Cardiac muscle cell (in vitro differentiated cells and primary cell): ENCODE measurements at regions not wholly inside any gene's neighbourhood (a gene's known extent, or its start where the extent isn't known, plus 50 kb on each side); places are given as distances from the start of the nearest gene placed in this dataset.

Source experiments
- DNase-seq, 2 donors: peaks; one replicate each; pipeline versions ENCODE4 v3.0.0 to v3.0.0-alpha.2; 2010 to 2017; ENCODE audit warnings: low read depth in 1 of 2, low spot score in 1 of 2
- H3K27ac ChIP-seq: fragments of 200-600 bp; sonication (generic); 2 replicates; pipeline ENCODE4 v1.5.1; 2016
- H3K27me3 ChIP-seq: fragments of 200-600 bp; sonication (generic); 2 replicates; pipeline ENCODE4 v1.6.0; 2016; ENCODE audit warnings: control low read depth
- H3K36me3 ChIP-seq: fragments of 200-600 bp; sonication (generic); 2 replicates; pipeline ENCODE4 v1.5.1; 2016; ENCODE audit warnings: control low read depth
- H3K4me1 ChIP-seq: fragments of 200-600 bp; sonication (generic); 2 replicates; pipeline ENCODE4 v1.8.1; 2017; ENCODE audit warnings: low read depth, mild to moderate bottlenecking, mixed run types
- H3K4me3 ChIP-seq: fragments of 200-600 bp; sonication (generic); 2 replicates; pipeline ENCODE4 v1.5.1; 2016; ENCODE audit warnings: mild to moderate bottlenecking
- H3K9me3 ChIP-seq: fragments of 200-600 bp; sonication (generic); 2 replicates; pipeline ENCODE4 v1.5.1; 2017; ENCODE audit warnings: low read depth, mild to moderate bottlenecking, control low read depth
- TF ChIP-seq, protein P1 (sequence below): IDR thresholded peaks from 2 replicates; pipeline ENCODE4 v1.5.1; 2012; ENCODE audit warnings: low read depth, mild to moderate bottlenecking, low read length

DNA sequence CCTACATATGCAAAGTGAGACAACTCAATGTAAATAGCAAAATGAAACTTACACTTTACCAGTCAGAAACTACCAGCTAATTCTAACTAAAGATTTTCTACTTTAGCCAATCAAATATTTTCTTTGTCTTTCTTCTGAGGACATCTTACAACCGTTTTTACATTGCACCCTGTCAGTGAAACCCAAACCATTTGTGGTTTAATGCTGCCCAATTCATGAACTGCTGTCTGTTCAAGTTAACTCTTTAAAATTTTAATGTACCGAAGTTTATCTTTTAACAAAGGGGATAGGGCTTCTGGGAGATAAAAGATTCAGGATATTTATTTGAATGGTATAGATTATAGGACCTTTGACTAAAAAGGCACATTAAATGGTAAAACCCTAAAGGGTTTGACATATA is 121.3 kb upstream of the HDDC2 start:
- TF ChIP-seq, protein P1, sequence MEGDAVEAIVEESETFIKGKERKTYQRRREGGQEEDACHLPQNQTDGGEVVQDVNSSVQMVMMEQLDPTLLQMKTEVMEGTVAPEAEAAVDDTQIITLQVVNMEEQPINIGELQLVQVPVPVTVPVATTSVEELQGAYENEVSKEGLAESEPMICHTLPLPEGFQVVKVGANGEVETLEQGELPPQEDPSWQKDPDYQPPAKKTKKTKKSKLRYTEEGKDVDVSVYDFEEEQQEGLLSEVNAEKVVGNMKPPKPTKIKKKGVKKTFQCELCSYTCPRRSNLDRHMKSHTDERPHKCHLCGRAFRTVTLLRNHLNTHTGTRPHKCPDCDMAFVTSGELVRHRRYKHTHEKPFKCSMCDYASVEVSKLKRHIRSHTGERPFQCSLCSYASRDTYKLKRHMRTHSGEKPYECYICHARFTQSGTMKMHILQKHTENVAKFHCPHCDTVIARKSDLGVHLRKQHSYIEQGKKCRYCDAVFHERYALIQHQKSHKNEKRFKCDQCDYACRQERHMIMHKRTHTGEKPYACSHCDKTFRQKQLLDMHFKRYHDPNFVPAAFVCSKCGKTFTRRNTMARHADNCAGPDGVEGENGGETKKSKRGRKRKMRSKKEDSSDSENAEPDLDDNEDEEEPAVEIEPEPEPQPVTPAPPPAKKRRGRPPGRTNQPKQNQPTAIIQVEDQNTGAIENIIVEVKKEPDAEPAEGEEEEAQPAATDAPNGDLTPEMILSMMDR, result no peak
- no peaks in the 10 kb centered on the region for H3K27me3 ChIP-seq
- H3K4me1 ChIP-seq, result peaks cover 15% of the 10 kb centered on the region
- H3K4me3 ChIP-seq, result no peak overlapping the region
- no peak overlapping the region for H3K27ac ChIP-seq
- no peaks in the 10 kb centered on the region for H3K9me3 ChIP-seq
- DNase-seq, result no peak
- H3K36me3 ChIP-seq, result no peaks in the 10 kb centered on the region

DNA sequence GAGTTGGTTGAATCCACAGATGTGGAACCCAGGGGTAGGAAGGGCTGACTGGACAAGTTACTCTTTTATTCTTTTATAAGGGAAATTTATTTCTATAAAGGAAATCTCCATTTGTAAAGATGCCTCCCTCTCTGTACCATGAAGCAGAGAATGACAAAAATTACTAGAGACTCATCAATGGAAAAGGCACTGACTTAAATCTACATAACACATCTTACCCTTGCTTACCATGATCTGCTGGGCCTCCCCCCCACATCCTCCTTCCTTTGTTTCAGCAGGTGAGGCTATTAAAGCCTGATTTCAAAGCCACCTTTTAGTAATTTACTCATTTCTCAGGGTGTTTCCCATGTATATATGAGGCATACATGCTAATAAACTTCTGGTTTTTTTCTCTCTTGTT is 130.2 kb upstream of the HDDC2 start:
- H3K9me3 ChIP-seq, result no peaks in the 10 kb centered on the region
- no peak overlapping the region for H3K27ac ChIP-seq
- H3K4me1 ChIP-seq, result no peaks in the 10 kb centered on the region
- no peaks in the 10 kb centered on the region for H3K27me3 ChIP-seq
- no peak overlapping the region for H3K4me3 ChIP-seq
- H3K36me3 ChIP-seq, result no peaks in the 10 kb centered on the region
- TF ChIP-seq, protein P1, result no peak
- DNase-seq, result no peak

DNA sequence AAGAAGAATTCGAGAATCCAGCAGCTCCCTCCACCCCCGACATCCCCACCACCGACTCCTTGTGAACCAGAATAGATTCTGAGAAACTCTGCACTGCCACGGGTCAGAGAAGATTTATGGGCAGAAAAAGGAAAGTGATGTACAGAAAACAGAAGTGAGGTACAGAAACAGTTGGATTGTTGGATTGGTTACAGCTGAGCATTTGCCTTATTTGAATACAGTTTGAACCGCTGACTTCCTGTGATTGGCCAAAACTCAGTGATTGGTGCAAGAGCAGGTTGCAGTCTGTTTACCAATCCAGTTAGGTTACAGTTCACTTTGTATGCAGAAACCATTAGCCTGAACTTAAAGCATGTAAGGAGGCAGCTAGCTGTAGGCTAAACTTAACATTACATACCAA is 131.2 kb upstream of the HDDC2 start:
- DNase-seq, result no peak
- TF ChIP-seq, protein P1, result no peak
- Histone ChIP-seq H3K4me3 (no peak overlapping the region), H3K27ac (no peak overlapping the region), H3K9me3 (no peaks in the 10 kb centered on the region), H3K4me1 (no peaks in the 10 kb centered on the region), H3K27me3 (no peaks in the 10 kb centered on the region), H3K36me3 (no peaks in the 10 kb centered on the region)

DNA sequence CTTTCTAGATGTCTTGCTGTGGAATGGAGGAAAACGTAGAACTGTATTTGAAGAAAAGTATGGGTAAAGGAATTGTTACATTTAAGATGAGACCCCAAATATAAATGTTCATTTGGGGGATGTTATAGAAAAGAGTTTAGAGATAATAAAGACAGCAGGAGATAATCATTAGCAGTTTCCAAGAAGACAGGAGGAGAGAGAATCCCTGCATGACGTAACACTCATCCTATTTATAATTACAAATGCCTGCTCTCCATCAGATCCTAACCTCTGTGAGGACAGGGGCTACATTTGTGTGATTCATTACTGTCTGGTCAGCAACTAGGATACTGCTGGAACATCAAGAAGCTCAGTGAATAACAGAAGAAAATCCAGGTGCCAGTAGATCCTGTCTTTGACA is 133.0 kb upstream of the HDDC2 start:
- TF ChIP-seq, protein P1, result no peak
- no peaks in the 10 kb centered on the region for H3K4me1 ChIP-seq
- no peak overlapping the region for H3K4me3 ChIP-seq
- DNase-seq, result no peak
- no peaks in the 10 kb centered on the region for H3K9me3 ChIP-seq
- no peak overlapping the region for H3K27ac ChIP-seq
- no peaks in the 10 kb centered on the region for H3K27me3 ChIP-seq
- H3K36me3 ChIP-seq, result no peaks in the 10 kb centered on the region

DNA sequence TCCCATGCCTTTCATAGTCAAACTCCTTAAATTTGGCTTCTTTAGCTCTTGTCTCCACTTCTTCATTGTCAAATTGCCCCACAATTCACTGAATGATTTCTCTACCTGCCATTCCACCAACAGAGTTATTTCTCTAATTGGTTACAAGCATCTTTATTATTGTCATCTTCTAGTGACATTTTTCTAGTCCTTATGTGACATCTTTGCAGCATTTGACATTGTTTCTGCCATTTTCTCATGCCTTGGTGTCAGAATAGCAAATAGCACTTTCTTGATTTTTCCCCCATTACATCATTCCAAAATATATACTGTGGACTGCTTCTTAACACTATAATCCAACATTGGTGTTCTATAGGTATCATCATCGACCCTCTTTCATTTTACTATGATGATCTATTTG is 137.7 kb upstream of the HDDC2 start:
- no peak overlapping the region for H3K4me3 ChIP-seq
- no peaks in the 10 kb centered on the region for H3K36me3 ChIP-seq
- H3K4me1 ChIP-seq, result no peaks in the 10 kb centered on the region
- no peaks in the 10 kb centered on the region for H3K9me3 ChIP-seq
- TF ChIP-seq, protein P1, result no peak
- no peak overlapping the region for H3K27ac ChIP-seq
- no peak for DNase-seq
- no peaks in the 10 kb centered on the region for H3K27me3 ChIP-seq
